Aorta (tissue), 5 donors: ENCODE measurements at regions not wholly inside any gene's neighbourhood (a gene's known extent, or its start where the extent isn't known, plus 50 kb on each side); places are given as distances from the start of the nearest gene placed in this dataset.

Experiments
- ATAC-seq: fragments of 200-7000 bp; cut with Tn5 transposase; one replicate; pipeline ENCODE4 v1.9.1; 2022; ENCODE audit warnings: moderate library complexity; ENCODE audit not compliant: low FRiP score
- DNase-seq, 2 donors: peaks; one replicate each; pipeline ENCODE4 v3.0.0-alpha.2; 2020
- H3K27ac ChIP-seq, 2 donors: one replicate each; pipeline ENCODE4 v1.5.1; 2013; ENCODE audit warnings: low read length in 2 of 2, mild to moderate bottlenecking in 2 of 2, moderate library complexity in 2 of 2, control low read depth in 1 of 2, inconsistent platforms in 1 of 2, low read depth in 1 of 2
- H3K27me3 ChIP-seq, 2 donors: one replicate each; pipeline ENCODE4 v1.6.1; 2013; ENCODE audit warnings: control low read depth in 1 of 2, low read length in 1 of 2, mild to moderate bottlenecking in 1 of 2, moderate library complexity in 1 of 2; ENCODE audit not compliant: insufficient read depth in 2 of 2, control insufficient read depth in 1 of 2
- H3K36me3 ChIP-seq, 2 donors: one replicate each; pipeline ENCODE4 v1.6.1; 2013; ENCODE audit warnings: control low read depth in 1 of 2, low read length in 1 of 2, mild to moderate bottlenecking in 1 of 2; ENCODE audit not compliant: insufficient read depth in 2 of 2, control insufficient read depth in 1 of 2
- H3K4me1 ChIP-seq, 2 donors: one replicate each; pipeline ENCODE4 v1.6.1; 2013; ENCODE audit warnings: low read length in 2 of 2, control low read depth in 1 of 2, mild to moderate bottlenecking in 1 of 2, moderate library complexity in 1 of 2; ENCODE audit not compliant: insufficient read depth in 2 of 2, control insufficient read depth in 1 of 2
- H3K4me3 ChIP-seq, 2 donors: one replicate each; pipeline ENCODE4 v1.5.1; 2013; ENCODE audit warnings: low read length in 2 of 2, control low read depth in 1 of 2, mild to moderate bottlenecking in 1 of 2
- H3K9me3 ChIP-seq: one replicate; pipeline ENCODE4 v1.6.1; 2013; ENCODE audit warnings: mild to moderate bottlenecking, low read length; ENCODE audit not compliant: control insufficient read depth
- WGBS, 2 donors: extraction: QIAGEN DNeasy Blood & Tissue Kit; methylation state at CpG; one replicate each; pipeline ENCODE4 v1.1.7; 2013; 5-methylcytosine and 5-hydroxymethylcytosine counted together
- intact Hi-C, 2 donors: fragments of 100-400 bp; cut with DNase I; formaldehyde crosslinking; loops; one replicate each; pipeline versions ENCODE4 v1.14.2 to v1.15.0; 2022
- donor health status: healthy with polysubstance abuse.
- donor health status: Bipolar disorder and iron deficiency.
- donor health status: DM: no; HTN: no; CAD: no.
- donor health status: DM: no; HTN: no; CAD: no.
- donor health status: DM: yes; HTN: yes; CAD: no.

- 53 to 54% methylated on average over 2 of the region's 2 CpGs for WGBS, 2 donors
- intact Hi-C loops, result no loop called here
- Histone ChIP-seq H3K4me1 (no peaks in the 10 kb centered on the region), H3K27ac (no peak overlapping the region), H3K36me3 (no peaks in the 10 kb centered on the region), H3K9me3 (peaks cover 2% of the 10 kb centered on the region), H3K4me3 (no peak overlapping the region), H3K27me3 (no peaks in the 10 kb centered on the region)
- no peak for DNase-seq
- no peak for ATAC-seq
Measured at GRCh38 chr3:144187531-144188210, 216.0 kb downstream of the DIPK2A start.

- no peak overlapping the region for H3K27ac ChIP-seq
- intact Hi-C loops, result no loop called here
- no peaks in the 10 kb centered on the region for H3K27me3 ChIP-seq
- no peaks in the 10 kb centered on the region for H3K36me3 ChIP-seq
- WGBS, 2 donors, result 88 to 92% methylated on average over 2 of the region's 2 CpGs
- ATAC-seq (no peak), DNase-seq (no peak)
- no peak overlapping the region for H3K4me3 ChIP-seq
- no peaks in the 10 kb centered on the region for H3K4me1 ChIP-seq
- peaks cover 2% of the 10 kb centered on the region for H3K9me3 ChIP-seq
Measured at GRCh38 chr3:144189044-144189443, 217.4 kb downstream of the DIPK2A start.

GRCh38 chr3:144197116-144197515 is 225.5 kb downstream of the DIPK2A start:
- WGBS, 2 donors, result 98% methylated on average over 2 of the region's 2 CpGs
- ATAC-seq (no peak), DNase-seq (no peak)
- no peaks in the 10 kb centered on the region for H3K27me3 ChIP-seq
- intact Hi-C loops, result no loop called here
- H3K4me1 ChIP-seq, result no peaks in the 10 kb centered on the region
- H3K36me3 ChIP-seq, result no peaks in the 10 kb centered on the region
- H3K4me3 ChIP-seq, result no peak overlapping the region
- peaks cover 2% of the 10 kb centered on the region for H3K9me3 ChIP-seq
- no peak overlapping the region for H3K27ac ChIP-seq

- Histone ChIP-seq H3K9me3 (peaks cover 2% of the 10 kb centered on the region), H3K36me3 (no peaks in the 10 kb centered on the region), H3K27me3 (no peaks in the 10 kb centered on the region), H3K27ac (no peak overlapping the region), H3K4me1 (no peaks in the 10 kb centered on the region), H3K4me3 (no peak overlapping the region)
- ATAC-seq, result peak; percentile 46
- 79 to 86% methylated on average over 1 of the region's 1 CpG for WGBS, 2 donors
- intact Hi-C loops, result no loop called here
- DNase-seq, result no peak
Measured at GRCh38 chr3:144197582-144197981, 226.0 kb downstream of the DIPK2A start.

GRCh38 chr3:144200004-144200403 is 228.4 kb downstream of the DIPK2A start:
- no peaks in the 10 kb centered on the region for H3K36me3 ChIP-seq
- intact Hi-C loops, result no loop called here
- H3K27ac ChIP-seq, result no peak overlapping the region
- no peaks in the 10 kb centered on the region for H3K27me3 ChIP-seq
- H3K4me3 ChIP-seq, result no peak overlapping the region
- ATAC-seq, result no peak
- no peak for DNase-seq
- H3K9me3 ChIP-seq, result peaks cover 2% of the 10 kb centered on the region
- no peaks in the 10 kb centered on the region for H3K4me1 ChIP-seq

GRCh38 chr3:144200466-144200865 is 228.8 kb downstream of the DIPK2A start:
- Histone ChIP-seq H3K27ac (no peak overlapping the region), H3K4me1 (no peaks in the 10 kb centered on the region), H3K36me3 (no peaks in the 10 kb centered on the region), H3K27me3 (no peaks in the 10 kb centered on the region), H3K4me3 (no peak overlapping the region), H3K9me3 (no peaks in the 10 kb centered on the region)
- DNase-seq (no peak), ATAC-seq (no peak)
- intact Hi-C loops, result no loop called here

GRCh38 chr3:144221761-144222160 is 250.1 kb downstream of the DIPK2A start:
- intact Hi-C loops, result no loop called here
- ATAC-seq, result no peak
- 69 to 74% methylated on average over 3 of the region's 3 CpGs for WGBS, 2 donors

GRCh38 chr3:144229330-144229729 is 257.7 kb downstream of the DIPK2A start:
- intact Hi-C loops, result no loop called here
- Histone ChIP-seq H3K4me3 (no peak overlapping the region), H3K36me3 (no peaks in the 10 kb centered on the region), H3K27ac (no peak overlapping the region), H3K27me3 (no peaks in the 10 kb centered on the region), H3K4me1 (no peaks in the 10 kb centered on the region), H3K9me3 (no peaks in the 10 kb centered on the region)
- no peak for ATAC-seq
- DNase-seq, result no peak
- WGBS, 2 donors, result 59 to 65% methylated on average over 1 of the region's 1 CpG

More at GRCh38 chr3:144221761-144222160, 250.1 kb downstream of the DIPK2A start:
- H3K27ac ChIP-seq, result no peak overlapping the region
- H3K4me3 ChIP-seq, result no peak overlapping the region
- no peaks in the 10 kb centered on the region for H3K9me3 ChIP-seq
- no peaks in the 10 kb centered on the region for H3K4me1 ChIP-seq
- H3K27me3 ChIP-seq, result no peaks in the 10 kb centered on the region
- H3K36me3 ChIP-seq, result no peaks in the 10 kb centered on the region
- no peak for DNase-seq

- no peaks in the 10 kb centered on the region for H3K27me3 ChIP-seq
- intact Hi-C loops, result no loop called here
- no peak for DNase-seq
- no peaks in the 10 kb centered on the region for H3K36me3 ChIP-seq
- no peak for ATAC-seq
- no peaks in the 10 kb centered on the region for H3K4me1 ChIP-seq
- H3K27ac ChIP-seq, result no peak overlapping the region
- H3K4me3 ChIP-seq, result no peak overlapping the region
- no peaks in the 10 kb centered on the region for H3K9me3 ChIP-seq
Measured at GRCh38 chr3:144229953-144230352, 258.3 kb downstream of the DIPK2A start.
